HEK293 (cell line): ENCODE measurements at regions not wholly inside any gene's neighbourhood (a gene's known extent, or its start where the extent isn't known, plus 50 kb on each side); places are given as distances from the start of the nearest gene placed in this dataset.

Source experiments
- CTCF ChIA-PET: fragments of 350-600 bp; formaldehyde crosslinking; extraction: SDS; loops from one replicate; lab custom pipeline; 2021; ENCODE audit warnings: antibody characterized with exemption; lab: Yijun Ruan, JAX
- POLR2A ChIA-PET: fragments of 300-600 bp; formaldehyde crosslinking; extraction: SDS; loops from one replicate; lab custom pipeline; 2020; ENCODE audit warnings: antibody characterized with exemption, inconsistent platforms; lab: Yijun Ruan, JAX
- H3K27ac ChIP-seq: fragments of 200-500 bp; sonication (Bioruptor generic); 2 replicates; pipeline ENCODE4 v1.5.1; 2014; ENCODE audit warnings: low read depth, low read length, control low read depth, inconsistent platforms; ENCODE audit errors: extremely low read depth
- H3K36me3 ChIP-seq, 2 experiments: fragments of 200-500 bp in 1 of 2; sonication (Bioruptor generic) in 1 of 2; 1 replicate in 1 of 2; 2 replicates in 1 of 2; pipeline ENCODE4 v1.5.1; 2014 to 2017; ENCODE audit warnings: inconsistent platforms in 2 of 2, low read length in 2 of 2; ENCODE audit not compliant: control insufficient read depth in 2 of 2, insufficient read depth in 1 of 2
- H3K4me1 ChIP-seq: fragments of 200-500 bp; sonication (Bioruptor generic); 2 replicates; pipeline ENCODE4 v1.5.1; 2014; ENCODE audit warnings: mild to moderate bottlenecking, low read length, inconsistent platforms; ENCODE audit not compliant: control insufficient read depth, insufficient read depth
- H3K4me3 ChIP-seq: 2 replicates; pipeline ENCODE4 v1.5.1; 2011; ENCODE audit warnings: low read depth, mild to moderate bottlenecking, control low read depth, low read length, moderate library complexity
- H3K9me3 ChIP-seq: fragments of 200-500 bp; sonication (Bioruptor generic); 2 replicates; pipeline ENCODE4 v1.5.1; 2014; ENCODE audit warnings: low read depth, low read length, inconsistent platforms; ENCODE audit not compliant: control insufficient read depth, insufficient read depth
- HIC1 ChIP-seq: fragments of 450-650 bp; formaldehyde crosslinking; IDR thresholded peaks from 2 replicates; pipeline ENCODE4 v1.5.1; 2016; ENCODE audit warnings: missing biosample characterization, missing genetic modification characterization
- HOXA7 ChIP-seq: sonication (generic); formaldehyde crosslinking; IDR thresholded peaks from 2 replicates; pipeline ENCODE4 v1.8.1; 2022; ENCODE audit warnings: missing genetic modification reagents, borderline replicate concordance
- KLF1 ChIP-seq: fragments of 450-650 bp; formaldehyde crosslinking; IDR thresholded peaks from 2 replicates; pipeline ENCODE4 v1.5.1; 2016; ENCODE audit warnings: missing biosample characterization, missing genetic modification characterization
- KLF8 ChIP-seq: fragments of 450-650 bp; formaldehyde crosslinking; IDR thresholded peaks from 2 replicates; pipeline ENCODE4 v1.5.1; 2016; ENCODE audit warnings: missing biosample characterization, missing genetic modification characterization
- OSR2 ChIP-seq: fragments of 450-650 bp; formaldehyde crosslinking; IDR thresholded peaks from 2 replicates; pipeline ENCODE4 v1.5.1; 2016; ENCODE audit warnings: missing biosample characterization, missing genetic modification characterization
- TSHZ1 ChIP-seq: fragments of 450-650 bp; formaldehyde crosslinking; IDR thresholded peaks from 2 replicates; pipeline ENCODE4 v1.5.1; 2016; ENCODE audit warnings: missing biosample characterization, missing genetic modification characterization, borderline replicate concordance
- ZBTB49 ChIP-seq: fragments of 450-650 bp; formaldehyde crosslinking; IDR thresholded peaks from 2 replicates; pipeline ENCODE4 v1.5.1; 2016; ENCODE audit warnings: missing biosample characterization, missing genetic modification characterization, low read depth
- ZBTB7A ChIP-seq: fragments of 450-650 bp; formaldehyde crosslinking; IDR thresholded peaks from 2 replicates; pipeline ENCODE4 v1.5.1; 2016; ENCODE audit warnings: low read depth, missing biosample characterization, missing genetic modification characterization
- ZNF10 ChIP-seq: fragments of 450-650 bp; formaldehyde crosslinking; IDR thresholded peaks from 2 replicates; pipeline ENCODE4 v1.5.1; 2017; ENCODE audit warnings: missing biosample characterization, missing genetic modification characterization
- ZNF133 ChIP-seq: fragments of 450-650 bp; formaldehyde crosslinking; IDR thresholded peaks from 2 replicates; pipeline ENCODE4 v1.5.1; 2016; ENCODE audit warnings: missing biosample characterization, missing genetic modification characterization
- ZNF184 ChIP-seq: fragments of 450-650 bp; IDR thresholded peaks from 2 replicates; pipeline ENCODE4 v1.5.1; 2018; ENCODE audit warnings: missing biosample characterization, mild to moderate bottlenecking, missing genetic modification characterization
- ZNF211 ChIP-seq: fragments of 450-650 bp; formaldehyde crosslinking; IDR thresholded peaks from 2 replicates; pipeline ENCODE4 v1.5.1; 2016; ENCODE audit warnings: low read depth, missing biosample characterization, missing genetic modification characterization
- ZNF24 ChIP-seq: fragments of 450-650 bp; formaldehyde crosslinking; IDR thresholded peaks from 2 replicates; pipeline ENCODE4 v1.5.1; 2016; ENCODE audit warnings: missing biosample characterization, missing genetic modification characterization
- ZNF394 ChIP-seq: fragments of 450-650 bp; formaldehyde crosslinking; IDR thresholded peaks from 2 replicates; pipeline ENCODE4 v1.5.1; 2016; ENCODE audit warnings: missing biosample characterization, missing genetic modification characterization, mild to moderate bottlenecking, moderate library complexity, borderline replicate concordance
- ZNF423 ChIP-seq: fragments of 450-650 bp; formaldehyde crosslinking; IDR thresholded peaks from 2 replicates; pipeline ENCODE4 v1.5.1; 2016; ENCODE audit warnings: missing biosample characterization, missing genetic modification characterization
- ZNF639 ChIP-seq: fragments of 450-650 bp; formaldehyde crosslinking; IDR thresholded peaks from 2 replicates; pipeline ENCODE4 v1.5.1; 2016; ENCODE audit warnings: missing biosample characterization, missing genetic modification characterization
- ZNF670 ChIP-seq: fragments of 450-650 bp; formaldehyde crosslinking; IDR thresholded peaks from 2 replicates; pipeline ENCODE4 v1.5.1; 2016; ENCODE audit warnings: missing biosample characterization, missing genetic modification characterization, low read depth
- ZNF692 ChIP-seq: fragments of 450-650 bp; formaldehyde crosslinking; IDR thresholded peaks from 2 replicates; pipeline ENCODE4 v1.5.1; 2016; ENCODE audit warnings: missing biosample characterization, missing genetic modification characterization
- ZSCAN18 ChIP-seq: fragments of 450-650 bp; formaldehyde crosslinking; IDR thresholded peaks from 2 replicates; pipeline ENCODE4 v1.5.1; 2016; ENCODE audit warnings: missing biosample characterization, missing genetic modification characterization

- H3K9me3 ChIP-seq, result no peaks in the 10 kb centered on the region
- H3K36me3 ChIP-seq, result no peaks in the 10 kb centered on the region
- peaks cover 2% of the 10 kb centered on the region; the same call in 1 of the 2 replicates for H3K4me1 ChIP-seq
- no peak overlapping the region for H3K4me3 ChIP-seq
- no peak for TF ChIP-seq ZNF24 (tag by site-specific recombination)
- TF ChIP-seq ZNF692 (tag by site-specific recombination), result no peak
- ChIA-PET POLR2A (no interaction called here), CTCF (interaction anchor here (0.7 to 1.5 kb wide), 2 partner anchors 12 to 186 kb away, joined by 3 to 6 read pairs; no protein-coding TSS in a partner anchor)
- H3K27ac ChIP-seq, result no peak overlapping the region
Measured at GRCh38 chr5:159702301-159702700, 214.0 kb upstream of the ADRA1B start.

GRCh38 chr5:159702826-159703225 is 213.5 kb upstream of the ADRA1B start:
- TF ChIP-seq ZNF394 (no peak), ZSCAN18 (tag by site-specific recombination) (no peak), ZNF670 (no peak), HIC1 (tag by site-specific recombination) (no peak), ZNF184 (tag by site-specific recombination) (no peak), ZNF211 (tag by site-specific recombination) (no peak)
- TF ChIP-seq, all 188 proteins: peak for 0
- POLR2A ChIA-PET, result no interaction called here

GRCh38 chr5:159704160-159704559 is 212.1 kb upstream of the ADRA1B start:
- ChIA-PET POLR2A (no interaction called here), CTCF (interaction anchor here (1.5 kb wide), 1 partner anchor 188 kb away, joined by 6 read pairs; no protein-coding TSS in a partner anchor)
- no peak overlapping the region for H3K27ac ChIP-seq
- peaks cover 2% of the 10 kb centered on the region; the same call in 1 of the 2 replicates for H3K4me1 ChIP-seq
- H3K9me3 ChIP-seq, result no peaks in the 10 kb centered on the region; the same call in 1 of the 2 replicates
- H3K36me3 ChIP-seq, result no peaks in the 10 kb centered on the region
- H3K4me3 ChIP-seq, result no peak overlapping the region
- TF ChIP-seq ZNF423, result no peak
- no peak for TF ChIP-seq ZNF639 (tag by site-specific recombination)
- TF ChIP-seq KLF8 (tag by site-specific recombination), result no peak
- no peak for TF ChIP-seq TSHZ1 (tag by site-specific recombination)
- no peak for TF ChIP-seq HOXA7 (CRISPR knock-in tag)
- TF ChIP-seq KLF1 (tag by site-specific recombination), result no peak
- TF ChIP-seq ZBTB49, result no peak
- TF ChIP-seq OSR2 (tag by site-specific recombination), result no peak
- TF ChIP-seq ZBTB7A (tag by site-specific recombination), result no peak
- no peak for TF ChIP-seq ZNF133 (tag by site-specific recombination)
- no peak for TF ChIP-seq ZNF10

More at GRCh38 chr5:159702826-159703225, 213.5 kb upstream of the ADRA1B start:
- Histone ChIP-seq H3K4me3 (no peak overlapping the region), H3K4me1 (peaks cover 2% of the 10 kb centered on the region; the same call in 1 of the 2 replicates), H3K27ac (no peak overlapping the region), H3K9me3 (no peaks in the 10 kb centered on the region; the same call in 1 of the 2 replicates), H3K36me3 (no peaks in the 10 kb centered on the region)
- CTCF ChIA-PET, result interaction anchor here (0.7 to 1.5 kb wide), 2 partner anchors 12 to 187 kb away, joined by 3 to 6 read pairs; no protein-coding TSS in a partner anchor
